ENCODE measurements at regions not wholly inside any gene's neighbourhood (a gene's known extent, or its start where the extent isn't known, plus 50 kb on each side); places are given as distances from the start of the nearest gene placed in this dataset.

DNA sequence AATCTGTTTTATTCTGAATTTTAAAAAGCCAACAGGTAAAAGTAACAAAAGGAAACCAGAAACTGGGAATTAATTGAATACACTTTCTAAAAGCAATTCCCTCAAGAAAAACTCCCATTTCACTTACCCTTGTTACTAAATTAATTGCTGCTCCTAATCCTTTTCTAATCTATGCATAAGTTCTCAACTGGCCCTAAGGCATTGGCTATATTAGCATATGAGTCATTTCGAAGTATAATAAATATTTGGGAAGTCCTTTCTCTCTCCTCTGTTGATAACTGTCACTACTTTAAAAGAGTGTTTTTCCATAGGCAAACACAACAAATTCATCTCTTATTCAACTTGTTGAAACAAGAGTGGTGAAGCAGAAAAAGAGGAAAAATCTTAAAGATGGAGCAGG is 486.5 kb upstream of the HTR2C start:
- Histone ChIP-seq H3K4me1 (no peaks in the 10 kb centered on the region), H3K36me3 (no peaks in the 10 kb centered on the region), H3K27me3 (no peaks in the 10 kb centered on the region), H3K4me3 (no peak overlapping the region), H3K27ac (no peak overlapping the region), H3K9me3 (no peaks in the 10 kb centered on the region)
- TF ChIP-seq, protein P1, sequence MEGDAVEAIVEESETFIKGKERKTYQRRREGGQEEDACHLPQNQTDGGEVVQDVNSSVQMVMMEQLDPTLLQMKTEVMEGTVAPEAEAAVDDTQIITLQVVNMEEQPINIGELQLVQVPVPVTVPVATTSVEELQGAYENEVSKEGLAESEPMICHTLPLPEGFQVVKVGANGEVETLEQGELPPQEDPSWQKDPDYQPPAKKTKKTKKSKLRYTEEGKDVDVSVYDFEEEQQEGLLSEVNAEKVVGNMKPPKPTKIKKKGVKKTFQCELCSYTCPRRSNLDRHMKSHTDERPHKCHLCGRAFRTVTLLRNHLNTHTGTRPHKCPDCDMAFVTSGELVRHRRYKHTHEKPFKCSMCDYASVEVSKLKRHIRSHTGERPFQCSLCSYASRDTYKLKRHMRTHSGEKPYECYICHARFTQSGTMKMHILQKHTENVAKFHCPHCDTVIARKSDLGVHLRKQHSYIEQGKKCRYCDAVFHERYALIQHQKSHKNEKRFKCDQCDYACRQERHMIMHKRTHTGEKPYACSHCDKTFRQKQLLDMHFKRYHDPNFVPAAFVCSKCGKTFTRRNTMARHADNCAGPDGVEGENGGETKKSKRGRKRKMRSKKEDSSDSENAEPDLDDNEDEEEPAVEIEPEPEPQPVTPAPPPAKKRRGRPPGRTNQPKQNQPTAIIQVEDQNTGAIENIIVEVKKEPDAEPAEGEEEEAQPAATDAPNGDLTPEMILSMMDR (IDR thresholded peaks at IDR 0.05), result no peak
- TF ChIP-seq EP300 (IDR thresholded peaks at IDR 0.05), result no peak
- TF ChIP-seq POLR2AphosphoS5 (IDR thresholded peaks at IDR 0.05), result no peak
- TF ChIP-seq POLR2A (IDR thresholded peaks at IDR 0.05), result no peak
- 34% methylated on average over 1 of the region's 1 CpG for WGBS
- DNase-seq (ENCODE audit: low spot score in 2 of 2), result no peak

DNA sequence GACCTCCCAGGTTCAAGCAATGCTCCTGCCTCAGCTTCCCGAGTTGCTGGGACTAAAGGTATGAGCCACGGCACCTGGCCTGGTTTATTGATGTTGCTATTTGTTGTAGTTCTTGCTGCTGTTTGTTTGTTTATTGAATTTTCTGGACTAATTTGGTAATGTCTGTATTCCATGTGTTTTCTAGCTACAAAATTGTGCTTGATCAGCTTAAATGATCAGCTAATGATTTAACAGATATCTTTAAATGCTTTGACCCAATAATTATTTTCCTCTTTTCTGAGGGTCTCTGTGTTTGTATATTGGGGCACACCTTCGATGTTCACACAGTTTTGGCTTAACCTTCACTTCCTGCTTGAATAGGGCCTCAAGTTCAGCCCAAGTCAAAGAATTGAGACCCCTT is 488.1 kb upstream of the HTR2C start:
- no peaks in the 10 kb centered on the region for H3K4me1 ChIP-seq
- WGBS, result 88% methylated on average over 3 of the region's 3 CpGs
- H3K4me3 ChIP-seq, result no peak overlapping the region
- no peak overlapping the region for H3K27ac ChIP-seq
- H3K27me3 ChIP-seq, result no peaks in the 10 kb centered on the region
- TF ChIP-seq POLR2A (IDR thresholded peaks at IDR 0.05), result no peak
- TF ChIP-seq, protein P1 (IDR thresholded peaks at IDR 0.05), result no peak
- no peak for TF ChIP-seq POLR2AphosphoS5 (IDR thresholded peaks at IDR 0.05)
- TF ChIP-seq EP300 (IDR thresholded peaks at IDR 0.05), result no peak
- no peaks in the 10 kb centered on the region for H3K9me3 ChIP-seq
- H3K36me3 ChIP-seq, result no peaks in the 10 kb centered on the region
- DNase-seq (ENCODE audit: low spot score in 2 of 2), result no peak

DNA sequence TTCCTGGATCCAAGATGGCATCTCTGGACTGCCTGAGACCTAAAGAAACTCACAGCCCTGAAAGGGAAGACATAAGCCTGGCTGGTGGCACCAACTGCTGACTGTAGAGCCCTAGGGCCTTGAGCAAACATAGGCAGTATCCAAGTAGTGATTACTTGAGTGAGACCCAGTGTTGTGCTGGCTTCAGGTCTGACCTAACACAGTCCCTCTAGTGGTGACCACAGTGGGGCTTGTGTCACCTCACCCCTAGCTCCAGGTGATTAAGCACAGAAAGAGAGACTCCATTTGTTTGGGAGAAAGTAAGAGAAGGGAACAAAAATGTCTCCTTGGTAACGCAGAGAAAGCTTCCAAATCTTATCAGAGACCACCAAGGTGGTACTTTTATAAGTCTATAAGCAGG is 496.3 kb upstream of the HTR2C start:
- TF ChIP-seq EP300 (IDR thresholded peaks at IDR 0.05), result no peak
- TF ChIP-seq, protein P1 (IDR thresholded peaks at IDR 0.05), result no peak
- no peak for TF ChIP-seq POLR2A (IDR thresholded peaks at IDR 0.05)
- TF ChIP-seq POLR2AphosphoS5 (IDR thresholded peaks at IDR 0.05), result no peak
- Histone ChIP-seq H3K4me3 (no peak overlapping the region), H3K27ac (no peak overlapping the region), H3K9me3 (no peaks in the 10 kb centered on the region), H3K4me1 (no peaks in the 10 kb centered on the region), H3K27me3 (no peaks in the 10 kb centered on the region), H3K36me3 (no peaks in the 10 kb centered on the region)
- 79% methylated on average over 1 of the region's 1 CpG for WGBS
- DNase-seq (ENCODE audit: low spot score in 2 of 2), result no peak

DNA sequence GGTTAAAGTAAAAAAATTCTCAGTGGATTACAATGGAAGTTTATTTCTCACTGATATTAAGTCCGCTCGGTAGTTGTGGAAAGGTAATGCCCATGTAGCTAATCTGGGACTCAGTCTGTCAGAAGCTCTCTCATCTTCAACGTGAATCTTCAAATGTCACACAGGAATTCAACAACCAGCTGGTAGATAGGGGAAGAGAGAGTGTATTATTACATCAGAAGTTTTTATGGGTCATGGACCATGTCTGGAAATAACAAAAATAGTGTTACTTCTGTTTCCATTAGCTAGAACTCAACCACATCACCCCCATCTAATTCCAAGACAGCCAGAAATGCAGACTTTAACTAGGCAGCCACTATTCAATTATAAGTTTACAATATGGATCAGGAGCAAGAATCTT is 506.1 kb upstream of the HTR2C start:
- no peak overlapping the region for H3K4me3 ChIP-seq
- H3K36me3 ChIP-seq, result no peaks in the 10 kb centered on the region
- H3K9me3 ChIP-seq, result no peaks in the 10 kb centered on the region
- no peaks in the 10 kb centered on the region for H3K4me1 ChIP-seq
- 59% methylated on average over 3 of the region's 3 CpGs for WGBS
- H3K27ac ChIP-seq, result no peak overlapping the region
- no peaks in the 10 kb centered on the region for H3K27me3 ChIP-seq
- no peak for DNase-seq (ENCODE audit: low spot score in 2 of 2)
- TF ChIP-seq, protein P1 (IDR thresholded peaks at IDR 0.05), result no peak

DNA sequence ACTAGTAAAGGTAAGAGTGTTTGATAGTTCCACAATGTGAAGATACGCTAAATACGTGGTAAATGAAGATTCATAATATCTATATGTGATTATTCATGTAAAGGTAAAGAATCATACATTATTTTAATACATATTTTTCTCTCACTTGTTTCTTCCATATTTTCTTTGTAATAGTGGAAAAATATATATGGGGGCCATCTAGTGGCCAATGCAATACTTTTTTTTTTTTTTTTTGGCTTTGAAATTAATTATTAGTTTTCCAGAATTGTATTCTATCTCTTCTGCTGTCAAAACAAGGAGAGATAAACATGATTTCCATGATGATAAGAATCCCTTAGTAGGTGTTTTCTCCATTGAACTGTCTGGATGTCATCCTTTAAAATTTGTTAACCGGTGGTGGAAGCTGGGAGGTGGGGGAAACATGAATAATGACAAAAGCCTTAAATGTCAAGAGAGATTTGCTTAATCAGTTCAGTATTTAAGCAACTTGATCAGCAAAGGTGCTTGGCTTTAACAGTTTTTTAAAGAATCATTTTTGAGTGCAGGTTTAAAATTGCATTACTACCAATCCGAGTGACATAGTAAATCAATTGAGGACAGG is 508.7 kb upstream of the HTR2C start:
- WGBS, result 55% methylated on average over 4 of the region's 4 CpGs
- no peak overlapping the region for H3K27ac ChIP-seq
- no peaks in the 10 kb centered on the region for H3K36me3 ChIP-seq
- no peak overlapping the region for H3K4me3 ChIP-seq
- DNase-seq (ENCODE audit: low spot score in 2 of 2), result no peak
- TF ChIP-seq, protein P1 (IDR thresholded peaks at IDR 0.05), result no peak
- TF ChIP-seq POLR2AphosphoS5 (IDR thresholded peaks at IDR 0.05), result no peak
- no peak for TF ChIP-seq POLR2A (IDR thresholded peaks at IDR 0.05)
- TF ChIP-seq EP300 (IDR thresholded peaks at IDR 0.05), result no peak
- H3K4me1 ChIP-seq, result no peaks in the 10 kb centered on the region
- no peaks in the 10 kb centered on the region for H3K9me3 ChIP-seq
- H3K27me3 ChIP-seq, result no peaks in the 10 kb centered on the region
